ENCODE measurements at regions not wholly inside any gene's neighbourhood (a gene's known extent, or its start where the extent isn't known, plus 50 kb on each side); places are given as distances from the start of the nearest gene placed in this dataset.
"Not testable (repeated sequence)": the region's sequence is repeated elsewhere in the genome, so short reads cannot be mapped to it uniquely, and the experiment has no call there.

DNA sequence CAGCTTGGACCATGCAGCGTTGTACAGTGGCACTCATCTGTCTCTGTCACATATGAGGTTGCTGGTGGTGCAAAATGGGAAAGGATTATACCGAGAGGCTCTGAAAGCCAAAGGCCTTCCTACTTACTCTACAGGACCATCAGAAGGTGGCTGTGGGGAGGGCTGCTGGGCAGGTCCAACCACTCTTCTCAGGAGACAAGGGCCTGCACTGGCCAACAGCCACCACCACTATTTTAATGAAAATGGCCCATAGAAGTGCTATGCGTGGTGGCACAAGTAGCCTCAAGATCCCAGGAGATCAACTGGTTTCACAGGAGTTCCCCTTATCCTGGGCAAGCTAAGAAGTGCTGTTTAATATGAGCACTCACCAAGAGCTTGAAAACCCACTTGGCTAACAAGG is 52.3 kb downstream of the MRPL57 start:
- DNase-seq, result no peak

DNA sequence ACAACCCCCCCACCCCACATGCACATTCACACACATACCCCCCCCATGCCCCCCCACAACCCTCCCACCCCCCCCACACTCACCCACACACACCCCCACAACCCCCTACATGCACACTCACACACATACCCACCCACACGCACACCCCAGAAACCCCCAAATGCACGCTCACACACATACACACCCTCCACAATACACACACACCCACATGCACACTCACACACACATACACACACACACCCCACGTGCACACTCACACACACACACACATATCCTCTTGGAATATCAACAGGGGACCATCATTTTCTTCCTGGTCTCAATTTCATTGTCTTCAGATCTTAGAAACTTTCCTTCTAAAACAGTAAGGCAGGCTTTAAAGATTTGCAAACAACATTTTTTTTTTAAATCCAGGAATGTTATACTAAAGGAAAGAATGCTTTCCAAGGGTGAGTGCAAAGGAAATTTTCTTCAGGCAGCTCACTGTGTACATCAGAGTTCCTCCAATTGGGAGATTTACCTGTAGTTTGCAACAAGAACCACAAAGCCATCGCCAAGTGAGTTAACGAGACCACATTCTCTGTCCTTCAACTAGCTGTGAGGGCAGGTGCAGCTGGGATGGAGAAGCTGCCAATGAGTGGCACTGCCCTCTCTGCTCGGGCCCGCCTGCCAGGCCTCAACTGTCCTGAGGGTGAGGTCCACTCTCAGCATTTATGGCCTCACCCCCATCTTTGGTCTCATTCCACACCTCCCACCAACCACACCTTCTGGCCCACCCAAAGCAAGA is 53.0 kb downstream of the MRPL57 start:
- no peak for DNase-seq

DNA sequence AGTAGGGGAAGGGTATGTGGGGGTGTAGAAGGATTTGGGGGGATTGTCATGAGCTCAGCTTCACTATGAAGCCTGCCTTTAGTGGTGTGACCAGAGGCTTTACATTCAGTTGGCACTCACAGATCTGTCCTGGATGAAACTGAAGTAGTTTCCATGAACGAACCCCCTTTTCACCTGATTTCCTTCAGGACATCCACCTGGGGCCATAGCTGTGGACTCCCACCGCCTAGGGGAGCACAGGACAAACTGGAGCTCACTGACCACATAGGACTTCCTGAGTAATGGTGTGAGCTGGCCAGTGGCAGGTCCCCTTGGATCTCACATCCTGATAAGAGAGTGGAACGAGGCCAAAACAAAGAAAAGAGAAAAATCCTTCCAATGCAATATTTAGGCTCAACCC is 54.1 kb downstream of the MRPL57 start:
- DNase-seq, result no peak

DNA sequence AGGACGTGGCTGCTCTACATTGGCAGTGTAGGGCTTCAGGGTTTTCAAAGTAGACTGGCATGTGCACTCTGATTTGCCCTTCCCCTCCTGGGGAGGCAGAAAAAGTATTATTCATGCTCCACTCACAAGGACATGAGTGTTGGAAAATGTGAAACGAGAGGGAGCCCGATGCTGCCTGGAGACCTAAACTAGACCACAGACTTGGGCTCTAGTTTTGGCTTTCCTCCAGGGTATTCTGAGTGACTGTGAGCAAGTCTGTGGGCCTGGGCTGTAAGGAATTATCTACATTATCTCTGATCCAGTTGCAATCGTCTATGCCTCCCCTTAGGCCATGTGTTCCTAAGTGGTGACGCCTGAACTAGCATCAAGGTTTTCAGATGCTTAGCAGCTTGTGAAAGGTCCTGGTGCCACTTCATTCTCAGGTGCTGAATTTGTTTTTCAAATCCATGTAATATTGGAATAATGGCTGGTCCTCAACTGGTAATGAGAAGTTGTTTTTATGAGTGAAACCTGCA is 55.0 kb downstream of the MRPL57 start:
- no peak for DNase-seq

DNA sequence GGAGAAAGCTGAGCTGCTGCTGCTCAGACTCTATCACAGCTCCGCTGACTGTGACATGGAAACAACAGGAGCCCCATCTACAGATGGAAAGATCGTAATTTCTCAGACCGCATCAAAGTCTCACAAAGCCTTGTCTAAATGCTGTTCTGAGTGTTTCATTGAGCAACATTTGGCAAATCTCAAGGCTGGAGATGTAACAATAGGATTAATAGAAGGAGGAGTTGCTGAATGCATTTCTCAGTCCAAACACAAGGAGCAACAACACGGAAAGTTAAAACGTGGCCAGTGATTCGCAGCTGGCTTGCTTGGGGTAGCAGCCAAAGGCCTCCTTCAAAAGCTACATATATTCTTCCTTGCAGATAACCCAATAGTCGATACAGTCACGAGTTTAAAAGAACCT is 55.7 kb downstream of the MRPL57 start:
- no peak for DNase-seq

DNA sequence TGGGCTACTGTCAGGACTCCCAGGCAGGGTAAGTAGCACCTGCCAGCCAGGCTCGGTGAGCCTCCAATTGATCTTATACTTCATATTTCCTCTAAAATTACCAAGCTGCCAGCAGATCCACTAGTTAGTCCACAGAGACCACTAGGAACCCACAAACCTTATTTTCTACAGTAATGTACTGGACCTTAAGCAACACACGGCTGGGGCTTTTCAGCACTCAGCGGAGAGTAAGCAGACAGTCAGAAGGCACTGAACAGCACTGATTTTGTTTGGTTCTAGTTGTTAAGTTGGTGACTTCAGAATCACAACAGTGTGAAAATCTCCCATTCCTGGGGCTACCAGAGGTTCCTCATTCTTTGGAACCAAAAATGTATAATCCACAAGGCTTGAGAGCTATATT is 56.1 kb downstream of the MRPL57 start:
- DNase-seq, result no peak

DNA sequence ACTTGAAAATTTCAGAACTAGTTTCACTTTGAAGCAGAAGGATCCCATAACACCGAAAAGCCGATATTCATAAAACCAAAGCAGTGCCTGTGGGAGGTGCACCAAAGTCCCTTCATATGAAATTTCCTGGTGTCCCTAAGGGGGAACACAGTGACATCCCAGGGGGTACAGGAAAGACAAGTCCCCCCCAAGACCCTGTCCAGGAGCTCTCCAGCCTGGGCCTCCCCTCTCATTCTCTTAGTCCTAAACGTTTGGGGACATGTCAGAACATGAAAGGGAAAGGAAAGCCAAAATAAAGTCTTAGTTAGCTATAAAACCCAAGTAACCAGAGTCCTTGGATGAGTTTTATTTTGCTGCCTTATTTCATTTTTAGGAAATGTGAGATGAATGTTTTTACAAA is 56.6 kb downstream of the MRPL57 start:
- DNase-seq, result no peak

DNA sequence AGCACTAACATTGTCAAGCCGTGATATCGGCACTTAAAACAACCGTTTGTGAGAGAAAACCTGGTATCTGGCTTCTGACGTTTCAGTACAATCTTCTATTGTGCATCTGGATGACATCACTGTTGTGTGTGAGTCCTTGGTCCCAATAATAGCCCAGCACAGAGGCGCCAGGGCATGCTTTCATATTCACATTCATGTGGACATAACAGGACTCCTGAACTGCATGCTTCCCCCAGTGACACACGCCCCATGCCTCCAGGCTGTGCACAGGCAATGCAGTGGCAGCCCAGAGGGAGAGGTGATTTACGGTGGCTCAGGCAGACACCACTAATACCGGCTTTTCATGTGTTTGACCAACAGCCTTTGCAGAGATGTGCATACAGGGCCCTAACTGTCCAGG is 58.1 kb downstream of the MRPL57 start:
- no peak for DNase-seq

DNA sequence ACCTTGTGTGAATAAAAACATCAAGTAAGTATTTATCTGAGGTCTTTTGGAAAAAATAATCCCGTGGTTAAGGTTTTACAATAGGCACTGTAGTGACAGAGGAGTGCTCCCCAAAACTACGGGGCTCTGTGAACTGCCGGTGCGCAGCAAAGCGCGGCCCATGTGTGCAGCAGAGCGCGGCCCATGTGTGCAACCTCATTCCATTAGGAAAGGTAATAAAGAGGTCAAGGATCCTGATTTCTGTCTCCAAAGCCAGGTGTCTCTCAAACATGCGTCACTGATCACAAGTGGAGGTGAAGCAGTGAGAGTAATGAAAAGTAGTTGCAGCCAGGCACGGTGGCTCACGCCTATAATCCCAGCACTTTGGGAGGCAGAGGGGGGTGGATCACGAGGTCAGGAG is 58.7 kb downstream of the MRPL57 start:
- no peak for DNase-seq

DNA sequence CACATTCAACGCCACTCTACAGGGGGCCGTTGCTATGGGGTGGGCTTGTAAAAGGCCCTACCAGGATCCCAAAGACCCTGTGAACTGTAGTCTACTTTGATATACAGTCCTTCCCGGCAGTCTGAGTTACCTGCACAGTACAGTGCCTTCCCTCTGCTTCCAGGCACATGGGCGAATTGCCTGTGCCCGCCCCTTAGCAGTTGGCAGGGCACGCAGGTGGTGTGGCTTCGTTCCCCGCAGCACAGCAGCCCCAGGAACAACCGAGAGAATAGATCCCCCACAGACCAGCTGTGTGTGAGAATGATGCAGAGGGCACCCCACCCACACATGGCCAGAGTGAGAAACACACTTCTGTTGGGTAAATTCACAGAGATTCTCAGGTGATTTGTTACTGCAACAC is 60.6 kb downstream of the MRPL57 start:
- DNase-seq, result no peak

DNA sequence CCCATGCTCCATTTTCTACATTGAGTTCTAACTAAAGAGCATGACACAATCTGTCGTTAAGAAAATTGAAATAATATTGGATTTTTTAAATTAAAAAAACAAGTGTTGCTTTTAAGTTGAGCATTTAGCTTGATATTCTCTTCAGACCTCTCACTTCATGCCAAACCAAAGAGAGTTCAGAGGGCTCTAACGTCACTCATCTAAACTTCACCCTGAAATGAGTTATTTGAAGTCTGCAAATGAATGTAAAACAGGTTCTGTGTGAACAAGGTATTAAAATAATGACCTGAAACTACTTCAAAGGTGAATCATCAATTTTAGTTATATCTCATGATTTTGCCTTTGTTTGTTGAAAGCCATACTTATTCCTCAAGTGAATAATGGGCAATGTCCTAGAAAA is 61.8 kb downstream of the MRPL57 start:
- DNase-seq, result no peak

DNA sequence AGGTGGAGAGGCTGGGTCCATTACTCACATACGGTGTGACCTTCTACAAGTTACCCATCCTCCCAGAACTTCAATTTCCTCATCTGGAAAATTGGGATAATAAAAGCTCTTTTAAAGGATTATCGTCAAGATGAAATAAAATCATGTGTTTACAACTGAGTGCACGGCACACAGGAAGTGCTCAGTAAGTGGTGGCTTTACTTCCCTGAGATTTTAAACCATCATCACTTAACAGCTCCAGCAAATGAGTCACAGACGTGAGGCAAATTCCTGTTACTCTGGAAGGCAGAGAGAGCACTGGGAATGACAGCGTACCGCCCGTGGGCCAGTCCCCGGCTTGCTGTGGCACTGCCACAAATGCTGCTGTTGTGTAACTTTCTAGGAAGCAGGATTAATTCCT is 64.1 kb downstream of the MRPL57 start:
- DNase-seq, result no peak

DNA sequence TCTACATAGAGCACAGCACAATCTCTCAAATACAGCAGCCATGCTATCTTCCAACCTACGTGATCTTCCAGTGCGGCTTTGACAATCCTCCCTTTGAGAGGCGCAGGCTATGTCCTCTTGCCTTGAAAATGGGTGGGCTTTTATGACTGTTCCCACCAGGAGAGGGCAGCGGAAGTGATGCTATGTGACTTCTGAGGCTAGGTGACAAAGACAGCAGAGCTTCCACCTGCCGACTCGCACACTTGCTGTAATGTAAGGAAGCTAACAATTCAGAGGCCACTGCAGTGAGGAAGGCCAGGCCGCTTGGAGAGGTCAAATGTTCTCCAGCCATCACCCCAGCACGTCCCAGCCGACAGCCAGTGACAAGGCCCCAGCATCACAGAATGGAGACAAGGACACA is 65.8 kb downstream of the MRPL57 start:
- DNase-seq, result no peak

DNA sequence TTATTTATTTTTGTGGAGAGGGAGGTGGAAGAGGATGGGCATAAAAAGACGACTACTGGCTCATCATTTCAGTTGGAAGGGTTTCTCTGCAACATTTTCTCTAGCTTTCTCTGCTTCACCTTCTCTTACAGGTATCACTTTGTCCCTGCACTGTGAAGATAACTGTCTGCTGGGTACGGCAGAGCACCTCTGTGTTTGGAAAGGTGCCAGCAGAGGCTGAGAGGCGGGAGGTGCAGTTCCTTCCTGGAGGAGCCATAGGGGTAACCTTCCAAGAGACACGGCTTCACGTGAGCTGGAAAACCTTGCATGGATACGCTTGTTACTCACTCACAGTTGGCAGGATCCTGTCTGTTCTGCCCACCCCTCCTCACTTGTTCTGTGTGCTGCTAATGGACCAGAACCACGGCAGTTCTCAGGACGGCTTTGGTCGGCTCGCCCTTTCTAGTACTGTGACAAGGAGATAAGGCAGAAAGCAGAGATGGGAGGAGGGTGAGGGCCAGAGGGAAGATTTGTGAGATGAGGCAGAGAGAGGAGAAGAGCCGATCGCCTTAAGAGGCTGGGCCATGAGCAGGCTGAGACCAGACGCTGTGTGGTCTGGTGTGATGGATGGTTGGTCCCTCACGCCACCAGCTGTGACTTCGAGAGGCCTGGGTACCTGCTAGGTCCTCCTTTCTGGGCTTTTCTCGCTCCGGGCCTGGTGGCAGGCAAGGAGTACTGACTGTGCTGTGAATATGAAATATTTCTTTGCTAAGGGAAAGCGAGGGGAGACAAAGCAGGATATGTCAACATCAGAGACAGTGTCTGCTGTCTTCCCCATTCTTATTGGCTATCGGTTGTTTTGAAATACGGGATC is 66.8 kb downstream of the MRPL57 start:
- DNase-seq, result no peak

DNA sequence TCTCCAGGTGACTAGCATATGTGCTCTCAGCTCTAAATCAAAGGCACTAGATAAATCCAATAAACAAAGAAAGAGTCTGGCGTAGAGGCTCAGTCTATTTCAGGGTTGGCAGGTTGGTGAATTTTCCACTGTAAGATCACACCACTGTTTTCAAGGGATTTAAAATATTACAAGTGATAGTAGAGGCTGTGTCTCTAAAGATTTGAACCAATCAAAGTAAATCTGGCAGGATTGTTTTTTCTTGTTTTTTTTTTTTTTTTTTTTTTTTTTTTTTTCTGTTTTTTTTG is 67.4 kb downstream of the MRPL57 start:
- DNase-seq, result not testable (repeated sequence)

DNA sequence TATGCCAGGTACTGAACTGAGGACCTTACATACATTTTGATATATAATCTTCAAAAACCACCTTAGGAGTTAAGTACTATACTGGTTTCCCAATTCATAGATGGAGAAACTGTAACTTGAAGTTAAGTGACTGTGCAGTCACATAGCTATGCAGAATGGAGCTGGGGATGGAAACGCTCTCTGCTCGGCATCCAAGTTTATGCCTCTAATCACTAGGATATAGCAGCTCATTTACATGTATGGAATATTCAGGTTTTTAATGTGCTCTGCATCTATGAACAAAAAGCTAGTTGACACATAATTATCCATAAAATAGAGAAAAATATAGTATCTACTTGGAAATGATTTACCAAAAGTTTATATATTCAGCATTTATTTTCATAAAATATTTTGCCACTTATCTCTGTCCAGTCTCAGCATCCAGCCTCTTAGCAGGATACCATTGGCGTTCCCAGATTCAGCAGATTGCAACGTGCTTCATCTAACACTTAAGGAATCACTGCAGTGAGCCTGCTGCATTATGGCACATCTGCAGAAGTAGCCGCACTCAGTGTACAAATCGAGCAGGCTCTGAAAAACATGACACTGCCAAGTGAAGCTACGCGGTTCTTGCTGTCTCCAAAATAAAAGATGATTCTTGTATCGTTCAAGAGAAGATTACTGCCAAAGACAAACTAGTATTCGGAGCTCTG is 70.4 kb downstream of the MRPL57 start:
- no peak for DNase-seq

DNA sequence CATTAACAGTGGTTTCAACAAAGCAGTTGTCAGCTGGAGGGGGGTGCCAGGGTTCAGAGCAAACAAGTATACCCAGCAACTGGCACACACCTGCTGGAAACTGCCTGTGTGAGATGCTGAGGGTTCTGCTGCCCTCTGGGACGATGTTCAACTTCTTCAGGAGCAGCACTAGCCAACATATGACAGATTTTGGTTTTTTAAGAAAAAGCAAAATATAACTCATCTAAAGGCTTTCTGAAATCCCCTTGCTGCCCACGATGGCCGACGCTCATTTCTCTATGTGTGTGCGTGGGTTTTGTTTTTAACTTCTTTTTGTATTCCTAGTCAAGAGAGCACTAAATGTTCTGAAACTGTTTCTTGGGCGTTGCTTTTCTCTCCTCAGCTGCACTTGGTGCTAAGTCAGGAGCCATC is 79.9 kb downstream of the MRPL57 start:
- DNase-seq, result no peak

DNA sequence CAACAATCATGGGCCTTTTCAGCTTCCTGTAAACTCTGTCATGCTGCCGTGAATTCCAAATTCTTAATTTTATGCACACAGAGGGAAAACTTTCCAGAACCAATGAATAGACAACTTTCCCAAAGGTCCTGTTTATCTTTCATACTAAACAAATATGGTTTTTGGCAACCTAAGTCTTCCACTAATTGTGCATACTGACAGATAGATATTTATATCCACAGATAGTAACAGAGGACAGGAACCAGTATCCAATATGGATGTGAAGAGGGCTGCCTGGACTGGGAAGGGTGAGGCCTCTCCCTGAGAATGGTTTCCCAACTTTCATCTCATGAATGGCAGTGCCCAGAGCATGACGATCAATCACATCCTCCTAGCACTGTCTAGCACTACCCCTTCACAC is 80.4 kb downstream of the MRPL57 start:
- no peak for DNase-seq

DNA sequence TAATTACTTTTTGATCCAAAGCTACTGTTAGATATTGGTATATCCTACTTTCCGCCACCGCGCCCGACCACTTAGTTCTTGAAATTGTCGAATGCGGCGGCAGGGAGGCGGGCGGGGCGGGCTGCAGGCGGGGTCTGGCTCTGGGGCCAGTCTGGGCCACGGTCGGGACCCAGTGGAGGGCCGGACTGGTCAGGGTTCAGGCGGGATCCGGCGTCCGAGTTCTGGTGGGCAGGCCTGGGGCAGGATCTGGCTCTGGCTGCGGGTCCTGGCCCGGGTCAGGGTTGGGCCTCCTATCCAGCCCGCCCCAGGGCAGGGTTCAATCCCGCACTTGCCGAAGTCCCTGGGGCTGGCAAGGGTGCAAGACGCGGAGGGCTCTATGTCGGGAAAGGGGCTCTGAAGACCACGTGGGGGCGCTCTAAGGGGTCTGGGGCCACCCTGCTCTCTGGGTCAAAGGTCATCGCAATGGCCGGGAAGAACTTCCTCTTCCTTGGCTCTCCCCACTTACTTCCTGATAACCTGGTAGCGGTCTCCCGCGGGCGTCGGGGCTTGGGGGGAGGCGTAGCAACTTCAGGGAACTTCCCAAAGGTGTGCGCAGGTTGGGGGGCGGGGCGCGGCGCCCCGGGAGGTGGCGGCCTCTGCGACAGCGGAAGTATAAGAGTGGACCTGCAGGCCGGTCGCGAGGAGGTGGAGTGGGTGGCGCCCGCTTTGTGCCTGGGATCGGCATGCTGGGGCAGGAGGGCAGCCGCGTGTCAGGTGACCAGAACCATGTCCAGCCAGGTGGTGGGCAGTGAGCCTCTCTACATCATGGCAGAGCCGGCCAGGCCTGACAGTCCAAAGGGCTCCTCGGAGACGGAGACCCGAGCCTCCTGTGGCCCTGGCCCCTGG is 83.4 kb downstream of the MRPL57 start:
- DNase-seq, result no peak

DNA sequence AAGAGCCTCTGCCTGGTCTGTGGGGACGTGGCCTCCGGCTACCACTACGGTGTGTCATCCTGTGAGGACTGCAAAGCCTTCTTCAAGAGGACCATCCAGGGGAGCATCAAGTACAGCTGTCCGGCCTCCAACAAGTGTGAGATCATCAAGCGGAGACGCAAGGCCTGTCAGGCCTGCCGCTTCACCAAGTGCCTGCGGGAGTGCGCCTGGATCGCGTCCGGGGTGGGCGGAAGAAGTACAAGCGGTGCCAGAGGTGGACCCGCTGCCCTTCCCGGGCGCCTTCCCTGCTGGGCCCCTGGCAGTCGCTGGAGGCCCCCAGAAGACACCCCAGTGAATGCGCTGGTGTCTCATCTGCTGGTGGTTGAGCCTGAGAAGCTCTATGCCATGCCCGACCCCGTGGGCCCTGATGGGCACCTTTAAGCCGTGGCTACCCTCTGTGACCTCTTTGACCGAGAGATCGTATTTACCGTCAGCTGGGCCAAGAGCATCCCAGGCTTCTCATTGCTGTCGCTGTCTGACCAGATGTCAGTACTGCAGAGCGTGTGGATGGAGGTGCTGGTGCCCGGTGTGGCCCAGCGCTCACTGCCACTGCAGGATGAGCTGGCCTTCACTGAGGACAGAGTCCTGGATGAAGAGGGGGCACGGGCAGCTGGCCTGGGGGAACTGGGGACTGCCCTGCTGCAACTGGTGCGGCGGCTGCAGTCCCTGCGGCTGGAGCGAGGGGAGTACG is 84.3 kb downstream of the MRPL57 start:
- not testable (repeated sequence) for DNase-seq

DNA sequence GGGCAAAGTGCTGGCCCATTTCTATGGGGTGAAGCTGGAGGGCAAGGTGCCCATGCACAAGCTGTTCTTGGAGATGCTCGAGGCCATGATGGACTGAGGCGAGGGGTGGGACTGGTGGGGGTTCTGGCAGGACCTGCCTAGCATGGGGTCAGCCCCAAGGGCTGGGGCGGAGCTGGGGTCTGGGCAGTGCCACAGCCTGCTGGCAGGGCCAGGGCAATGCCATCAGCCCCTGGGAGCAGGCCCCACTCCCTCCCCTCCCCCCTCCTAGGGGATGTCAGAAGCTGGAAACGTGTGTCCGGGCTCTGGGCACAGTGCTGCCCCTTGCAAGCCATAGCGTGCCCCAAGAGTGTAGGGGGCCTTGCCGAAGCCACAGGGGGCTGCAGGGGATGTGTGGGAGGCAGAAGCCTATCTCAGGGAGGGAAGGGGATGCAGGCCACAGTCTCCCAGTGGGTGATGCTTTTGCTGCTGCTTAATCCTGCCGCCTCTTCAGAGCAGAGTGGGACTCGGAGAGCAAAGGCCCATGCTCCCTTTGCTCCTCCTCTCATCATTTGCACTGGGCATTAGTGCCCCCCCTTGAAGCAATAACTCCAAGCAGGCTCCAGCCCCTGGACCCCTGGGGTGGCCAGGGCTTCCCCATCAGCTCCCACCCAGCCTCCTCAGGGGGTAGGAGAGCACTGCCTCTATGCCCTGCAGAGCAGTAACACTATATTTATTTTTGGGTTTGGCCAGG is 85.2 kb downstream of the MRPL57 start:
- DNase-seq, result not testable (repeated sequence)
